Stomach (tissue), 8 donors: ENCODE measurements at regions not wholly inside any gene's neighbourhood (a gene's known extent, or its start where the extent isn't known, plus 50 kb on each side); places are given as distances from the start of the nearest gene placed in this dataset.

Experiments
- DNase-seq, 2 donors: peaks; one replicate each; pipeline versions ENCODE4 v3.0.0 to v3.0.0-alpha.2; 2013 to 2019
- H3K27ac ChIP-seq, 5 donors: fragments of 200-600 bp in 4 of 5; sonication (generic) in 4 of 5; one replicate each; pipeline ENCODE4 v1.5.1; 2013 to 2019; ENCODE audit warnings: mild to moderate bottlenecking in 1 of 5, moderate library complexity in 1 of 5
- H3K27me3 ChIP-seq, 3 donors: fragments of 200-600 bp; sonication (generic); one replicate each; pipeline ENCODE4 v1.5.1; 2017 to 2019; ENCODE audit warnings: mixed run types in 1 of 3
- H3K36me3 ChIP-seq, 4 donors: fragments of 200-600 bp; sonication (generic); 1 replicate in 3 of 4; 2 replicates in 1 of 4; pipeline ENCODE4 v1.5.1; 2016 to 2019
- H3K4me1 ChIP-seq, 4 donors: fragments of 200-600 bp; sonication (generic); one replicate each; pipeline ENCODE4 v1.5.1; 2016 to 2019
- H3K4me3 ChIP-seq, 4 donors: fragments of 200-600 bp; sonication (generic) in 3 of 4; one replicate each; pipeline ENCODE4 v1.5.1; 2016 to 2019; ENCODE audit warnings: mild to moderate bottlenecking in 1 of 4
- H3K9me3 ChIP-seq, 4 donors: fragments of 200-600 bp; sonication (generic); one replicate each; pipeline ENCODE4 v1.5.1; 2016 to 2019
- CTCF ChIP-seq, 7 experiments: fragments of 450-650 bp in 4 of 7; fragments of 200-600 bp in 3 of 7; sonication (generic) in 3 of 7; IDR thresholded peaks; one replicate each; pipeline ENCODE4 v1.5.1; 2016 to 2019; ENCODE audit warnings: antibody characterized with exemption in 7 of 7, control low read depth in 2 of 7, mild to moderate bottlenecking in 1 of 7
- EP300 ChIP-seq: sonication (generic); formaldehyde crosslinking; IDR thresholded peaks from one replicate; pipeline ENCODE4 v1.6.1; 2017; ENCODE audit warnings: antibody characterized with exemption
- POLR2A ChIP-seq, 4 donors: fragments of 450-650 bp; IDR thresholded peaks; one replicate each; pipeline ENCODE4 v1.6.1; 2016; ENCODE audit warnings: antibody characterized with exemption in 4 of 4, control low read depth in 2 of 4, mild to moderate bottlenecking in 1 of 4, moderate library complexity in 1 of 4
- POLR2AphosphoS5 ChIP-seq, 3 donors: sonication (generic); formaldehyde crosslinking; IDR thresholded peaks; one replicate each; pipeline ENCODE4 v1.6.1; 2016; ENCODE audit warnings: antibody characterized with exemption in 3 of 3
- WGBS, 5 donors: extraction: QIAGEN DNeasy Blood & Tissue Kit in 3 of 5; methylation state at CpG; one replicate each; pipeline versions ENCODE4 v1.1.5 to v1.1.7; 2013 to 2018; 5-methylcytosine and 5-hydroxymethylcytosine counted together
- intact Hi-C: fragments of 100-400 bp; cut with DNase I; formaldehyde crosslinking; loops from one replicate; pipeline ENCODE4 v1.15.1; 2023; ENCODE audit warnings: low total_unique reads
- donor health status: healthy with polysubstance abuse.
- donor health status: Bipolar disorder and iron deficiency.
- donor health status: healthy.

GRCh38 chr20:7378864-7379605, 561.2 kb downstream of the HAO1 start:
- intact Hi-C loops = no loop called here
- Histone ChIP-seq H3K27ac (no peak overlapping the region), H3K27me3 (no peaks in the 10 kb centered on the region), H3K4me3 (no peak overlapping the region), H3K9me3 (no peaks in the 10 kb centered on the region), H3K4me1 (no peaks in the 10 kb centered on the region), H3K36me3 (no peaks in the 10 kb centered on the region)
- WGBS, 5 donors = 80 to 89% (median 83%) methylated on average over 5 of the region's 5 CpGs
- TF ChIP-seq EP300 (no peak), CTCF (IDR thresholded peaks at IDR 0.05) (no peak), POLR2AphosphoS5 (IDR thresholded peaks at IDR 0.05) (no peak), POLR2A (IDR thresholded peaks at IDR 0.05) (no peak)
- DNase-seq = no peak

- TF ChIP-seq EP300 = no peak
- no peak for TF ChIP-seq POLR2AphosphoS5 (IDR thresholded peaks at IDR 0.05)
- no peak for TF ChIP-seq POLR2A (IDR thresholded peaks at IDR 0.05)
- TF ChIP-seq CTCF (IDR thresholded peaks at IDR 0.05) = no peak
- no peaks in the 10 kb centered on the region for H3K9me3 ChIP-seq
- H3K36me3 ChIP-seq = no peaks in the 10 kb centered on the region
- no peak overlapping the region for H3K27ac ChIP-seq
- DNase-seq = no peak
- 57 to 87% (median 77%) methylated on average over 8 of the region's 8 CpGs for WGBS, 5 donors
- intact Hi-C loops = no loop called here
- no peak overlapping the region for H3K4me3 ChIP-seq
- no peaks in the 10 kb centered on the region for H3K27me3 ChIP-seq
- H3K4me1 ChIP-seq = no peaks in the 10 kb centered on the region
Observed at GRCh38 chr20:7379621-7380220, 560.5 kb downstream of the HAO1 start.

- Histone ChIP-seq H3K9me3 (no peaks in the 10 kb centered on the region), H3K4me3 (no peak overlapping the region), H3K27ac (no peak overlapping the region), H3K4me1 (no peaks in the 10 kb centered on the region), H3K36me3 (no peaks in the 10 kb centered on the region), H3K27me3 (no peaks in the 10 kb centered on the region)
- intact Hi-C loops = no loop called here
- TF ChIP-seq CTCF (IDR thresholded peaks at IDR 0.05) = no peak
- TF ChIP-seq POLR2AphosphoS5 (IDR thresholded peaks at IDR 0.05) = no peak
- no peak for TF ChIP-seq EP300
- TF ChIP-seq POLR2A (IDR thresholded peaks at IDR 0.05) = no peak
- DNase-seq = no peak
Observed at GRCh38 chr20:7383216-7383615, 557.0 kb downstream of the HAO1 start.

GRCh38 chr20:7387638-7388193, 552.5 kb downstream of the HAO1 start:
- Histone ChIP-seq H3K36me3 (no peaks in the 10 kb centered on the region), H3K27ac (no peak overlapping the region), H3K27me3 (no peaks in the 10 kb centered on the region), H3K4me3 (no peak overlapping the region), H3K4me1 (no peaks in the 10 kb centered on the region), H3K9me3 (no peaks in the 10 kb centered on the region)
- WGBS, 5 donors = 63 to 77% (median 71%) methylated on average over 3 of the region's 3 CpGs
- DNase-seq = no peak
- no peak for TF ChIP-seq POLR2AphosphoS5 (IDR thresholded peaks at IDR 0.05)
- intact Hi-C loops = no loop called here

- no peak for DNase-seq
- H3K27me3 ChIP-seq = no peaks in the 10 kb centered on the region
- intact Hi-C loops = no loop called here
- H3K9me3 ChIP-seq = no peaks in the 10 kb centered on the region
- TF ChIP-seq POLR2AphosphoS5 (IDR thresholded peaks at IDR 0.05) (no peak), CTCF (IDR thresholded peaks at IDR 0.05) (no peak), POLR2A (IDR thresholded peaks at IDR 0.05) (no peak), EP300 (no peak)
- H3K36me3 ChIP-seq = no peaks in the 10 kb centered on the region
- H3K4me3 ChIP-seq = no peak overlapping the region
- no peaks in the 10 kb centered on the region for H3K4me1 ChIP-seq
- no peak overlapping the region for H3K27ac ChIP-seq
Observed at GRCh38 chr20:7389216-7389615, 551.0 kb downstream of the HAO1 start.
